ENCODE measurements at regions not wholly inside any gene's neighbourhood (a gene's known extent, or its start where the extent isn't known, plus 50 kb on each side); places are given as distances from the start of the nearest gene placed in this dataset.
"Not testable (repeated sequence)": the region's sequence is repeated elsewhere in the genome, so short reads cannot be mapped to it uniquely, and the experiment has no call there.

DNA sequence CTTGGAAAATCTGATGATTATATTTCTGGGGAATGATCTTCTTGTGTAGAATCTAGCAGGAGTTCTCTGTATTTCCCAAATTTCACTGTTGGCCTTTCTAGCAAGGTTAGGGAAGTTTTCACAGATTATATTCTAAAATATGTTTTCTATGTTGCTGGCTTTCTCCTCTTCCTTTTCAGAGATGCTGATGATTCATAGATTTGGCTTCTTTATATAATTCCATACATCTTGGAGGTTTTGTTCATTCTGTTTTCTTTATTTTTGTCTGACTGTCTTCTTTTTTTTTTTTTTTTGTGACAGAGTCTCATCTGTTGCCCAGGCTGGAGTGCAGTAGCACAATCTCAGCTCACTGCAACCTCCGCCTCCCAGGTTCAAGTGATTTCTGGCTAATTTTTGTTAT lies 957.9 kb upstream of the SLIT2 start:
- DNase-seq: no peak

DNA sequence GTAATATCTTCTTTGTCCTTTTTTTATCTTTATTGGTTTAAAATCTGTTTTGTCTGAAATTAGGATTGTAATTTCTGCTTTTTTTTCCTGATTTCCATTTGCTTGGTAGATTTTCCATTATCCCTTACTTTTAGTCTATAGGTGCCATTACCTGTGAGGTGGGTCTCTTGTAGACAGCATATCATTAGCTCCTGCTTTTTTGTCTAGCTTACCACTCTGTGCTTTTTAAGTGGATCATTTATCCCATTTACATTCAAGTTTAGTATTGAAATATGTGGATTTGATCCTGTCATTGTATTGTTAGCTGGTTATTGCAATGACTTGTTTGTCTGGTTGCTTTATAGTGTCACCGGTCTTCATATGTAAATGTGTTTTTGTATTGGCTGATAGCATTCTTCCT lies 958.6 kb upstream of the SLIT2 start:
- DNase-seq: no peak

DNA sequence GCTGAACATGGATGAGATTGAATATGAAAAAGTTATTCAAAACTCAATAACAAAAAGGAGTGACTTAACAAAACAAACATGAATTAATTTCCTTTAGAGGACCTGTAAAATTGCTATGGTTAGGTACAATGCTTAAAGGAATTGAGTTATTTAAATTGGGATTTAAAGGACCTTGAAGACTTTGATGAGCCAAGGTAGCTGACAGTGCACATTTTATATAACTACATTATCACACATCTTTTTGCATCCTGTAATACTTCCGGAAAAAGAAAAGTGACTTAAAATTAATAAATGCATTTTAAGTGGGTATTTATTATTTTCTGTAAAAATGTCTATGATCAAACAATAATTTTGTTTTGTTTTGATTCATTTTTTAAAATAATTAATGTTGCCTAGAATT lies 964.8 kb upstream of the SLIT2 start:
- no peak for DNase-seq

DNA sequence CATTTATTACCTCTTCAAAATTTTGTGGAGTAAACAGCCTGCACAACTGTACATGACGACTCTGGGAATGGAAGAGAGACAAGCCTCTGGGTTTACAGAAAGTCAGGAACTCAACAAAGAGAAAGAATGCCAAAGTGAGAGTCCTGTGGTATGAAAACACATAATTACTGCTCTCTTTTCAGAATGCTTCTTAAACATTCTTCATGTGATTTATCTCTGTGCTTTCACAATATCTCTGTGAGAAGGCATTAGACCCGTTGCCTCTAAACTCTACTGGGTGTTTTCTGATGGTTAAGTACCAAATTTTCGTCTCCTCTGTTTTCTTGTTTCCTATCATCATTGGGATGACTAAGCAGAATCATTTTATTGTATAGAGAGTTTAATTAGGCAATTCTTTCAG lies 966.6 kb upstream of the SLIT2 start:
- no peak for DNase-seq

DNA sequence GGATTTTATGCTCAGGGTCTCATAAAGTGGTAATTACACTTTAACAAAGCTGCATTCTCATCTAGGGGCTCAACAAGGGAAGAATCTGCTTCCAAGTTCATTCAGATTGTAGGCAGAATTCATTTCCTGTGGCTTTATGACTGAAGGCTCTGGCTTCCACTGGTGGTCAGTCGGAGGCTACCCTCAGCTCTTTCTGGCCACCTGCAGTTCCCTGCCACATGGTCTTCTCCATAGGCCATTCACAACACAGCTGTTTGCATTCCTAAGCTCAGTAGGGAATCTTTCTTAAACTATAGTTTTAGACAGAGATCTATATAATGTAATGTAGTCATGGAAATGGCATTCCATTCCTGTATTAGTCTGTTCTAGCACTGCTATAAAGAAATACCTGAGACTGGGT lies 973.0 kb upstream of the SLIT2 start:
- no peak for DNase-seq

DNA sequence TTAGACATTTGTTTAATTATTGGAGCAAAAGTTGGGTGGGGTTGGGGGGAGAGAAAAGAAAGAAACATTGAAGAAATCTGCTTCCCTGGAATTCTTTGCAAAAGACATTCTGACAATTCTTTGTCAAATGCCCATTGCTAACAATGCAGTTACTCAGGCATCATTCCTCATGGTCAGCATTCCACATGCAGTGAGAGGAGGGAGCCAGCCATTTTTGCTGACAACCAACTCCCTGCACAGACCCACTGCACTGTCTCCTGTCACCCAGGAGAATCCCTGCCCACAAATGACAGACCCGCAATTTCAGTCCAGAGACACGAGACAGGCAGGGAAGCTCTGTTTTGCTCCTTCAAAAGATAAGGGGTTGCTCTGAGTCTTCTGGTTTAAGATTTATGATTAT lies 985.1 kb upstream of the SLIT2 start:
- DNase-seq: no peak

DNA sequence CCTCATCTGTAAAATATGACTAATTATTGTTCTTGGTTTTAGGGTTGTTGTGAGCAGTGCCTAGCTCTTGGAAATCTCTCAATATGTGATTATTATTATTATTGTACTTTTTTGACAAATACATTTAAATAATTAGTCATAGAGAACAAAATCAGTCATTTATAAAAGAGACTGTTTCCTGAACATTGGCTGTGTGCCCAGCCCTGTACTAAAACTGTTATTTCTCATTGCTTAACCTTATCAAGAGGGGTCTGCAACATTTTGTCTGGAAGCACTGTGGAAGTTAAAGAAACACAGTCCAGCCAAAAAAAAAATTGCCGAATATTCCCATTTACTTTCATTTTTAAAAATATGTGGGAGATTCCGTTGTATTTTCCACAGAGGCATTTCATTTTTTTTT lies 989.2 kb upstream of the SLIT2 start:
- DNase-seq: no peak

DNA sequence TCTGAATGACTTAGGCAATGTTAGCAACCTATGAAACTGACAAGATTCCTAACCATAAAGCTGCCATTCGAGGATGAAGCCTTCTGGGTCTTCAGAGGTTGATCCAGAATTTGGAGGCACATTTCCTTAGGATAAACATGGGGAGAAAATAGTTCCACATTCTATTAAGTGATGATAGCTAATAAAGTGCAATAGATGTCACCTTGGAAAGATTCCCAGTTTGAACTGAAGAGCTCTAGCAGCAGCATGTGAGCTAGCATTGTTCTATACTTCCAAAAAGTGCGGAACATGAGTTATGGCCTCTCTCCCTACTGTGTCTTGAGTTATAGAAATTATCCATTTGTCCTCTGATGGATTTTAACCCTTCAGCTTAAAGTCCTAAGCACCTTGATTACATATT lies 991.4 kb upstream of the SLIT2 start:
- DNase-seq: no peak

DNA sequence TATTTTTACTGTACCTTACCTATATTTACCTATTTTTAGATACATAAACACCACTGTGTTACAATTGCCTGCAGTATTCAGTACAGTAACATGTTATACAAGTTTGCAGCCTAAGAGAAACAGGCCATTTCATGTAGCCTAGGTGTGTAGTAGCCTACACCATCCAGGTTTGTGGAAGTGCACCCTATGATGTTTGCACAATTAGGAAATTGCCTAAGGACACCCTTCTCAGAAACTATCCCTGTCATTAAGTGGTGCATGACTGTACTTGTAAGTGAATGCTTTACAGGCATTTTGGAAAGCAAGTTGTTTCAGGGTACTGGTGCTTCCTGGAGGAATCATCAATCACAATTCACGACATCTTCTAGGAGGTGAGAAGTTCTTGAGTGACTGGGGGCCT lies 991.8 kb upstream of the SLIT2 start:
- no peak for DNase-seq

DNA sequence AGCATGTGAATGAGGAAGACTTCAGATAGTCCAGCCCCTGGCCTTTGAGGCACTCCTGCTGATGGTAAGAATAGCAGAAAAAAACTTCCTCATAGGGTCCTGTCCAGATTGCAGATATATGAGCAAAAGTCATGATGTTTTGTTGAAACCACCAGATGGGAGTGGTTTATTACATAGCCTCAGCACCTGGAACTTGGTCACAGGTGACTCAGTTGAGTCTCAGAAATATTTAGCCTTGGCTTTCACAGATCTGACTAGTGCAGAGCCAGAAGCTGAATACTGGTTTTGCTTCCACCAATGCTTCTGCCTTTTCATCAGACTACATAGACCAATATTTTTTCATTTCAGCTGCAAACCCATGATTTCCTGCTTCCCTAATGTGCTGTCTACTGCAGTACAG lies 994.9 kb upstream of the SLIT2 start:
- no peak for DNase-seq

DNA sequence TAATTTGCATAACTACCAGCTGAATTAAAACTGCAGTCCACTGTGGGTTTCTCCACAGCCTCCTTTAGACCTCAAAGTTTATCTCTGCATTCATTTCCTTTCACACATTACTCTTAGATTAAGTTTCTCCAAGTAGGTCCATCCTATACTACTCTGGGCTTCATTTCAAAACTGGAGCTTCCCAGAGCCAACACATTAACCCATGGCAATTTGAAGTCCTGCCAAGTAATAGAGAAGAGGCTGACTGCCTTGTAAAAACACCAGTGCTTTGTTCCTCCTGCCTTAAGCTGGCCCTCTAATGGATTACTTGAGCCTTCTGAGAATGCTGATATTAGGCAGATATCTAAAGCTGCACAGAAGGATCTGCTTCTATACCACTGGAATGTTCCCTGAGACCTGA lies 997.2 kb upstream of the SLIT2 start:
- no peak for DNase-seq

DNA sequence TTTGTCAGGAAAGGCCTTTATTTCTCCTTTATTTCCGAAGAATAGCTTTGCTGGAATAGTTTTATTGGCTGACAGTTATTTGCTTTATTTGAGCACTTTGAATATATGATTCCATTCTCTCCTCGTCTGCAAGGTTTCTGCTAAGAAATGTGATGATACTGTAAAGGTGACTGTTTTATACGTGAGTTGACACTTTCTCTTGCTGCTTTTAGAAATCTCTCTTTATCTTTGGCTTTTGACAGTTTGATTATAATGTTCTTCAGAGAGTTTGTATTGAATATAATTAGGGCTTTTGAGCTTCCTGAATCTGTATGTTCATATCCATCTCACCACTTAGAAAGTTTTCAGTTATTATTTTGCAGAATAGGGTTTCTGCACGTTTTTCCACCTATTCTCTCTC lies 1003.7 kb upstream of the SLIT2 start:
- DNase-seq: no peak

DNA sequence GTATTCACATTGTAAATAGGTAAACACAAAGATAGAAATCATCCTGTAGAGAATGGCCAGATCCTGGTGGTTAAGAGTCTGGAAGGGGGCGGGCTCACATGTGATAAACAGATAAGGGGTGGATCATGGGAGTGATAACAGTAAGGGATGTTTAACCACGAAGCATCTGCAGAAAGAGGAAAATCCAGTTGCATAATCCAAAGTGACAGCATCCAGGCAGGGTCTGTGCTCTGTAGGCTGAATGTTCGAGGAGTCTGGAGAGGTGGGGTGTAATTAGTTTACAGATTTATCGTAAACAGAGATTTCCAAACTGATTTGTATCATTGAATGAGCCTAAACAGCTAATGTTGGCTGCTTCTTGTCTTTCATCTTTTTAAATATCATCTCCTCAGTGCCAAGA lies 1009.8 kb upstream of the SLIT2 start:
- no peak for DNase-seq

DNA sequence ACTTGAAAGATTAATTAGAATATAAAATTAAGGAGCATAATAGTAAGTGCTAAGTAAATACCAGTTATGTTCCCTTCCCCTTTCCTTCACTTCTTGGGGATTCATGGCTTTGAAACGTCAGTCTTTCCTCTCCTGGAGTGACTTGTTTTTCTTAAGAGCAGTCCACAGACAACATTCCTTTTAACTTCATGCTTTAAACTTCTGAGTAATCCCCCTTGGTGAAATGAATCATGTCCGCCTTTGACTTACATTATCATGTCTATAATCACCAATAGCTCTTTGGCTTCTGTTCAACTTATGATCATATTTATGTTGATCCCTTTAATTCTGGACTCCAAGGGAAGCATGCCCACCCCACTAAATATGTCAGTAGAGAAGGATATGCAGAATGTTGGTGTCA lies 1012.1 kb upstream of the SLIT2 start:
- DNase-seq: no peak

DNA sequence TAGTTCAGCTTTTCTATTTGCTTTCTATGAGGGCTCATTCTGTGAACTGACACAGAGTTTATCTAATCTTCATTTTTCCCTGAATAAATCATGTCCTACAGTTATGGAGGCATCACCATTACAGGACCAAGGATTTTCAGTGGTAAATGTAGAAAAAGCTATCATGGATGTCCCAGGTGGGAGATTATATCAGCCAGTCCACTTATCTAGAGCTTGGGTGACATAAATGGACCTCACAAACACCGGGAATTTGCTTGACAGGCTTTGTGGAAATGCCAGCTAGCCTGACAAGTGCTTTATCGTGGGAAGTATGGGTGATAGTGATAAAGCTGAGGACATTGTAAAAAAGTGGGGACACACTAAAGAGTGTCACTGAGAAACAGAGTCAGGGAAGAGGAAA lies 1015.2 kb upstream of the SLIT2 start:
- no peak for DNase-seq

DNA sequence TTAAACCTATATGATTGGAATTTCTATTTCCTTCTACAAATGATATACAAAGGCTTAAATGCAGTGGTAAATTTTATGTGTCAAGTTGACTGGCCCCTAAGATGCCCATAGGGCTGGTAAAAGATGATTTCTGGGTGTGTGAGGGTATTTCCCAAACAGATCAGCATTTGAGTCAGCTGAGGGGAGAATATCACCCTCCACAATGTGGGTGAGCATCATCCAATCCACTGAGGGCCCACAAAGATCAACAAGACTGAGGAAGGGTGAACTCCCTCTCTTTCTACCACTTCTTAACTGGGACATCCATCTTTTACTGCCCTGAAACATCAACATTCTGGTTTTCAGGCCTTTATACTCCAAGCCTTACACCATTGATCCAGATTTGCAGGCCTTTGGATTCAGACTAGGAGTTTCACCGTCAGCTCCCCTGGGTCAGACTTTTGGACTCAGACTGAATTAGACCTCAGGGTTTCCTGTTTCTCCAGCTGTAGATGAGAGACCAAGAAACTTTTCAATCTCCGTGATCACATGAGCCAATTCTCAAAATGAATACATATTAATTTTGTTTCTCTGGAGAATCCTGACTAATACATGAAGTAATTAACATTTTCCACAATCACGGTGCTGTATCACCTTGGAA lies 1020.7 kb upstream of the SLIT2 start:
- DNase-seq: no peak

DNA sequence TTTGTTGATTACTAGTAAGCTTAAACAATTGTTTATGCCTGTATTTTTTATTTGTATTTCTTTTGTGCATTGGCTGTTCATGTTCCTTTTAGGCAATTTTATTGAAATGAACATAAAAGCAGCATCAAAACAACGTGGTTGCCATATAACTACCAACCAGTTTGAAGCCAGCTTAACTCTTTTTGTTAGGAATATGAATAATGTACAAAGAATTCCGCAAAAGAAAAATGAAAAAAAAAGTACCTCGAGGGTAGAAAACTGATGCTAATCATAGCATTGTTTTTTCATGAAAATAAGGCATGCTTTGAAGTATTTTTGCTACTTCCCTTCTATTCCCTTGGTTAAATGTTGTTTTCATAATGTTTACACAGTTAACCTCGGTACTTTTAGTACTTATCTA lies 1024.0 kb upstream of the SLIT2 start:
- no peak for DNase-seq

DNA sequence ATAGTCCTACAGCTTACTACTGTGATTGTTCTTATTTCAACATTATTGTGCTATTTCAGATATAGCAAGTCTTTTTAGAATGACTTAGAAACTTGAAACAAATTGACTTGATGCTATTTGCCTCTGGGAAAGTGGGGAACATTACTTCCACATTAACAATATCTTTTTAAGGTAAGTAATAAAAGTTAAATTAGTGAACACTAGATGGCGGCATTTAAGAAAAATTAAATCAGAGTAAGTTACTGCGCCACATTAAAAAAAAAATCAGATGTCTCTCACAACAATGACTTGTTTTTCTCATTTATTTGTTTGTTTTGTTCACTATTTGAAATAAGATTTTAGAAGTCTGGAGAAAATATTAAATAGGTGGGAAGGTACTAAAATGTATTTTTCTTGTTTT lies 1026.9 kb upstream of the SLIT2 start:
- DNase-seq: peak; percentile 2

DNA sequence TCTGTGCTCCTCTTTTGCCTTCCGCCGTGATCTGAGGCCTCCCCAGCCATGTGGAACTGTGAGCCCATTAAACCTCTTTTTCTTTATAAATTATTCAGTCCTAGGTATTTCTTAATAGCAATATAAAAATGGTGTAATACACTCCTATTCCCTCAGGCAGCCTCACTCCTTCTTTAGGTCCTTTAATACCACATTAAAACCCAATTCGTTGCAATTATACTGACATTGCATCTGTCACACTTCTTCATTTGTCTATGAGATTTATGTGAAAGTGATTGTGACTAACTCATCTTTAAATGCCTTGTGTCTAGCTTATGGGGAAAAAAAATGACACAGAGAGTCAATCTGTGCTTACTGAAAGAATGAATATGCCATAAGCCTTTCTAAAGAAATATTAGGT lies 1035.2 kb upstream of the SLIT2 start:
- DNase-seq: no peak

DNA sequence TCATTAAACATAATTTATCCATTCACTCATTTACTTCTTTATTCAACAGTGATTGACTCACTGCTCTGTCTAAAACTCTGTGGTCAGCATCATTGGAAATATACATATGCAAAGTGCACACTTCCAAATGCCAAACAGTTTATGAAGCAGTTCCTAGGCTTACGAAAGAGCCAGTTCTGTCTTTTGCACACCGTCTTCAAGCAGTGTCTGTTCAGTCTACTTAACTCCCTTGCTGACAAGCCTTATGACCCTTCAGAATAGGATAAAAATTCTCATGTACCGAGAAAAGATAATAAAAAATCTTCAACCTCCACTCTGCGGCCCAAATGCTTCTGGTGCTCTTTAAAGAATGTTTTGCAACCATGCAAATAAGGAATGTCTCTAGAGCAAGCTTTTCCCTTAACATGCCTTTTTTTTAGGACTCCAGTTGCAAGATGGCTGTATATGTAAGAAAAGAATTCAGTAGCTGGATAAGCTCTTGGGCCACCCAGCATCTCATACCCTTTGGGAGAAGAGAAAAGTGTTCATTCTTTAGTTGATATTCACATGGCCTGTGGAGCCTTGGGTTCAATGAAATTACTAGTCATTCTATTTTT lies 1037.0 kb upstream of the SLIT2 start:
- DNase-seq: no peak

DNA sequence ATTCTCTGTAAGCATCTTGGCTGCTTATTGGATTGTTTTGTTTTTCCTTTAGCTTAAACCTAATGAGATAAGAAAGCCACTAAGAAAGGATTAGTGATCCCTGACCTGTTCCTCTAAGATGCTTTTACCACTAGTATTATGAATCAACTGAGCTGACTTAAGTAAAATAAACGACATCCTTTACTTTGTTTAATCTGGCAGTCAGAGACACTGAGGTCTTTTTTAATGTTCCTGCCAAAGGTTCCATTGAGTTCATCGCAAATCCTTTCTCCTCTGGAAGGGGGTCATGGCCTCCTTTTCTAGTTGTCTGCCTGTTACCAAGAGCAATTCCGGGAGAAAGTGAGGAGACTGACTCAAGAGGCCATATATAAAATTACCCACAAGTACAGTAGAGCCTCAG lies 1038.3 kb upstream of the SLIT2 start:
- no peak for DNase-seq

DNA sequence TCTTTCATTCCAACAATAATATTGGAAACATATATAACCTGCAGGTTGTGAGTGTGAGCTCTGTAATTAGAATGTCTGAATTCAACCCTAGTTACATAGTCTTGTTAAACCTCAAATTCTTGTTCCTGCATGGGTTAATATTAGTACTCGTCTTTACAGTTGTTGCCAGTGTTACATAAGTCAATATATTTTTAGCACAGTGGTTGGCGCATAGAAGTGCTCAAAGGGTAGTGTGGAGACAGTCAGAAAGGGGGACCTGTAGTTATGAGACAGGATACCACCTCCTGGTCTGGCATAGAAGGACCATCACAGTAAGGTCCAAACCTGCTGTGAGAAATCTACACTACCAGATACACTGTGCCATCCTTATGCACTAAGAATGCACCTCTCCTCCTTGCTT lies 1045.9 kb upstream of the SLIT2 start:
- DNase-seq: no peak

DNA sequence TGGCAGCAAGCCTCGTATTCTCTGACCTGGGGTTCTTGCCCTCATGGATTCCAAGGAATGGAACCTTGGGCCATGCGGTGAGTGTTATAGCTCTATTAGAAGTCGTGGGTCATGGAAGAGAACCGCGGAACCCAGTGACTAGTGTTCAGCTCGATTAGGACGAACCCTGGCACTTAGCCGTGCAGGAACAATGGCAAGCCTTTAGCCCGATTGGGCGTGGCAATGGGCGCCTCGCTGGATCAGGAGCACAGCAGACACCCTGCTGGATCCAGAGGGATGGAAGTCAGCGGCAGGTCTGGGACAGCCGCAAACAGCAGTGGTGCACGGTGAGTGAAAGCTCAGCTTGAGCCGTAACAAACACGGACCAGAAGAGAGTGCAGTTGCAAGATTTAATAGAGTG lies 1053.9 kb upstream of the SLIT2 start:
- not testable (repeated sequence) for DNase-seq

DNA sequence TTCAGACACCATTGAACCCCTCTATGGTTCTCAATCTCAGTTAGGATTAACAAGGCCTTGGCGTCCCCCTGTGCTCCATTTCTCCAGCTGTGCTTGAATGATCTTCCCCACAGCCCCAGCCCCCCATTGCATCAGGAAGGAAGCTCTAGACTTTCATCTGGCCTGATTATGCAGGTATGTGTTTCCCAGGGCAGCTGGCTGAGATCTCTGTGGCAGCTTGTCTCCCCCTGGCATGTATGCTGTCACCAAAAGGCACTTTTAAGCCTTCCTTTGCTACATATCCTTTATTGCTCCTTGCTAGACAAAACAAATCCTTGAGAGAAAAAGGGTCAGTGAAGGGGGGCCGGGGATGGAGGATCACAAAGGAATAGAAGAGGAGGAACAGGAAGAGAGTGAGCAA lies 1056.0 kb upstream of the SLIT2 start:
- DNase-seq: no peak

DNA sequence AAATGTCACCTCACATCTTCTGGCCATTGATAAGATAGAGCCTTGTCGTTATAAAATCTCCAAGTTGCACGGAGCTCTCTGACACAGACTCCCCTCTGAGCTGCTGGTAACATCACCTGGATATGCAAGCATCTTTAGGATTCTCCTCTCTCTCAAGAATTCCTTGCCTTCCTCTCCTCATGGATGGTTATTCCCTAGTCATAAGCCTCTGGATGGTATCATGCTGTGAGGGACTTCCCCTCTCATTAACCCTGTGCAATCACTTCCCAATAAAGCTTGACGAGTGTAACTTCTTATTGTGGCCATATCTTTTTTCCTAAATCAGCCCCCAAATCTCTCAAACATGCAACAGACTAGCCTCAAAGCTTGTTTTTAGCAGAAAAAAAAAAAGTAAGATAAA lies 1057.0 kb upstream of the SLIT2 start:
- DNase-seq: no peak

Measured in NCI-H2171 (cell line).